ENCODE measurements at regions not wholly inside any gene's neighbourhood (a gene's known extent, or its start where the extent isn't known, plus 50 kb on each side); places are given as distances from the start of the nearest gene placed in this dataset.

DNA sequence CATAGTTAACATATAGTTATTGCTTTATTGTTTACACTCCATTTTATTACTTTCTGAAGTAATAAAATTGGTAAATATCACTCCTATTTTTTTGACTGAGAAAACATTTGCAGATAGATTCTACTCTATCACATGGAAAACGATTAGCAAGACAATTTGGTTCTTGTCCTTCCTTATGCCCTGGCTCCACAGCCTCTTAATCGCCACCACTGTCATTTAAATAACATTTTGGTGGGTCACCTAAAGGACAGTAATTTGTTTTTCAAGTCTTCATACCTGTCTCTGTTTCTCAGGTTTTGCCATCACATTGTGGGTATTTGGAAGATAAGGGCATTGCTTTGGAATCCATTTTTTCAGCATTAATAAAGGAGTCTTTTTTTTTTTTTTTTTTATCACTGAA, 521.5 kb upstream of the IRAK1BP1 start:
- TF ChIP-seq EZH2 (IDR thresholded peaks at IDR 0.05; ENCODE audit: insufficient read depth, poor library complexity, severe bottlenecking) (no peak), EZH2phosphoT487 (IDR thresholded peaks at IDR 0.05; ENCODE audit: insufficient read depth, low read depth) (no peak)
